OCI-LY3 (cell line): ENCODE measurements at regions not wholly inside any gene's neighbourhood (a gene's known extent, or its start where the extent isn't known, plus 50 kb on each side); places are given as distances from the start of the nearest gene placed in this dataset.

Experiments used
- H2AFZ ChIP-seq: fragments of 200-600, 300-600 bp; shearing (Covaris generic); 2 replicates; pipeline ENCODE4 v1.6.0; 2014; ENCODE audit warnings: antibody characterized with exemption, low read depth, low read length
- H3K27ac ChIP-seq: fragments of 200-600, 300-600 bp; sonication (generic); 2 replicates; pipeline ENCODE4 v1.5.1; 2014; ENCODE audit warnings: mild to moderate bottlenecking, low read length, moderate library complexity, mixed read lengths
- H3K27me3 ChIP-seq: fragments of 200-600, 300-600 bp; sonication (generic); 2 replicates; pipeline ENCODE4 v1.6.1; 2014; ENCODE audit warnings: low read depth, low read length, mixed read lengths
- H3K36me3 ChIP-seq: fragments of 200-600, 300-600 bp; sonication (generic); replicated peaks from 2 replicates; pipeline ENCODE3; 2014; ENCODE audit warnings: low read depth, low read length, mixed read lengths
- H3K4me1 ChIP-seq: fragments of 300-600, 200-600 bp; sonication (generic); 2 replicates; pipeline ENCODE4 v1.6.1; 2014; ENCODE audit warnings: low read length, mixed read lengths
- H3K4me2 ChIP-seq: fragments of 200-600, 300-600 bp; sonication (generic); 2 replicates; pipeline ENCODE4 v1.6.1; 2014; ENCODE audit warnings: low read length, mixed read lengths
- H3K4me3 ChIP-seq: fragments of 300-600, 200-600 bp; sonication (generic); 2 replicates; pipeline ENCODE4 v1.5.1; 2014; ENCODE audit warnings: antibody characterized with exemption, mild to moderate bottlenecking, low read length, moderate library complexity
- H3K79me2 ChIP-seq: fragments of 300-600, 200-600 bp; shearing (Covaris generic); 2 replicates; pipeline ENCODE4 v1.6.1; 2014; ENCODE audit warnings: mild to moderate bottlenecking, low read length, mixed read lengths
- H3K9ac ChIP-seq: fragments of 300-600, 200-600 bp; shearing (Covaris generic); 2 replicates; pipeline ENCODE4 v1.6.0; 2014; ENCODE audit warnings: mild to moderate bottlenecking, low read length, moderate library complexity
- H3K9me3 ChIP-seq: fragments of 200-600, 300-600 bp; shearing (Covaris generic); 2 replicates; pipeline ENCODE4 v1.6.1; 2014; ENCODE audit warnings: low read length, mixed read lengths; ENCODE audit not compliant: insufficient read depth
- H4K20me1 ChIP-seq: fragments of 200-600, 300-600 bp; sonication (generic); 2 replicates; pipeline ENCODE4 v1.6.1; 2016; ENCODE audit warnings: low read length, mixed read lengths; ENCODE audit not compliant: insufficient read depth
- CTCF ChIP-seq: fragments of 200-600, 300-600 bp; sonication (generic); IDR thresholded peaks from 2 replicates; pipeline ENCODE4 v1.5.1; 2014; ENCODE audit warnings: antibody characterized with exemption, low read length, low read depth
- EZH2phosphoT487 ChIP-seq: fragments of 200-600 bp; shearing (Covaris generic); IDR thresholded peaks from 2 replicates; pipeline ENCODE4 v1.6.1; 2018; ENCODE audit warnings: antibody characterized with exemption, mixed run types, low read depth

- Histone ChIP-seq H3K79me2 (no peaks in the 10 kb centered on the region), H3K36me3 (peaks cover 6% of the 10 kb centered on the region), H3K27me3 (no peaks in the 10 kb centered on the region), H3K9me3 (peaks cover 7% of the 10 kb centered on the region; the same call in 1 of the 2 replicates), H4K20me1 (no peaks in the 10 kb centered on the region), H3K4me1 (peaks cover 45% of the 10 kb centered on the region), H3K9ac (no peak overlapping the region), H3K27ac (no peak overlapping the region), H3K4me3 (no peak overlapping the region), H3K4me2 (no peak overlapping the region), H2AFZ (no peak overlapping the region)
- TF ChIP-seq EZH2phosphoT487 (no peak), CTCF (no peak)
Measured at GRCh38 chr3:59391131-59391530, 341.3 kb upstream of the CFAP20DC start.

GRCh38 chr3:59388555-59389270 is 338.9 kb upstream of the CFAP20DC start:
- Histone ChIP-seq H3K79me2 (no peaks in the 10 kb centered on the region), H3K4me2 (peak overlapping the region; percentile 47), H2AFZ (peak overlapping the region; percentile 56), H3K4me3 (peak overlapping the region; percentile 35), H3K27ac (peak overlapping the region; percentile 92), H3K9ac (peak overlapping the region; percentile 69), H3K9me3 (peaks cover 7% of the 10 kb centered on the region; the same call in 1 of the 2 replicates), H4K20me1 (no peaks in the 10 kb centered on the region), H3K4me1 (peaks cover 69% of the 10 kb centered on the region), H3K27me3 (no peaks in the 10 kb centered on the region), H3K36me3 (peaks cover 13% of the 10 kb centered on the region)
- no peak for TF ChIP-seq CTCF
- no peak for TF ChIP-seq EZH2phosphoT487

GRCh38 chr3:59386165-59386564 is 336.3 kb upstream of the CFAP20DC start:
- H3K9ac ChIP-seq: peak overlapping the region; percentile 89
- peak overlapping the region; percentile 59 for H3K4me2 ChIP-seq
- peaks cover 13% of the 10 kb centered on the region for H3K36me3 ChIP-seq
- peak overlapping the region; percentile 92 for H3K27ac ChIP-seq
- no peaks in the 10 kb centered on the region for H4K20me1 ChIP-seq
- H3K4me3 ChIP-seq: peak overlapping the region; percentile 33
- peaks cover 7% of the 10 kb centered on the region; the same call in 1 of the 2 replicates for H3K9me3 ChIP-seq
- H2AFZ ChIP-seq: no peak overlapping the region
- no peaks in the 10 kb centered on the region for H3K79me2 ChIP-seq
- TF ChIP-seq CTCF (no peak), EZH2phosphoT487 (no peak)
- no peaks in the 10 kb centered on the region for H3K27me3 ChIP-seq
- H3K4me1 ChIP-seq: peaks cover 89% of the 10 kb centered on the region

- H3K4me3 ChIP-seq: peak overlapping the region; percentile 33
- H3K9ac ChIP-seq: peak overlapping the region; percentile 89
- no peaks in the 10 kb centered on the region for H3K27me3 ChIP-seq
- H3K4me2 ChIP-seq: peak overlapping the region; percentile 59
- H3K36me3 ChIP-seq: peaks cover 13% of the 10 kb centered on the region
- TF ChIP-seq EZH2phosphoT487 (no peak), CTCF (no peak)
- peaks cover 7% of the 10 kb centered on the region; the same call in 1 of the 2 replicates for H3K9me3 ChIP-seq
- H2AFZ ChIP-seq: no peak overlapping the region
- H4K20me1 ChIP-seq: no peaks in the 10 kb centered on the region
- no peaks in the 10 kb centered on the region for H3K79me2 ChIP-seq
- peak overlapping the region; percentile 92 for H3K27ac ChIP-seq
- H3K4me1 ChIP-seq: peaks cover 95% of the 10 kb centered on the region
Measured at GRCh38 chr3:59385547-59385946, 335.7 kb upstream of the CFAP20DC start.
